ENCODE measurements at regions not wholly inside any gene's neighbourhood (a gene's known extent, or its start where the extent isn't known, plus 50 kb on each side); places are given as distances from the start of the nearest gene placed in this dataset.

DNA sequence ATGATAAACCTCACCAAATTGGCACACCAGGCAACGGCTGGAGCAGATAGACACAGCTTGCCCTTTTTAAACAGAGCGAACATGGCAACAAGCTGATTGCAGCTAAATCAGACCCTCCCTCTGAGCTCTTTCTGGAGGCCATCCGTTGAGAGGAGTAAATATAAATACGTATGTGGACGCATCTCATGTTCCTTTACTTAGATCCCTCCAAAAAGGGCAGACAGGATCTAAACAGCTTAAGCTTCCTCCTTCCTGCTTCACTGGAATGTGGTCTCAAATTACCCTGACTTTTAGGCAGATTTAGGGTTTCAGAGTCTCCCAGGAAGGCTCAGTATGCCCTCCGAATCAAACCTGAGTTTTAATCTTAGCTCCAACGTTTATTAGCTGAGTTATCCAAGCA, 204.7 kb upstream of the GOT2 start:
- H3K4me3 ChIP-seq (ENCODE audit: low read depth, low read length): no peak overlapping the region
- TF ChIP-seq, protein P1, sequence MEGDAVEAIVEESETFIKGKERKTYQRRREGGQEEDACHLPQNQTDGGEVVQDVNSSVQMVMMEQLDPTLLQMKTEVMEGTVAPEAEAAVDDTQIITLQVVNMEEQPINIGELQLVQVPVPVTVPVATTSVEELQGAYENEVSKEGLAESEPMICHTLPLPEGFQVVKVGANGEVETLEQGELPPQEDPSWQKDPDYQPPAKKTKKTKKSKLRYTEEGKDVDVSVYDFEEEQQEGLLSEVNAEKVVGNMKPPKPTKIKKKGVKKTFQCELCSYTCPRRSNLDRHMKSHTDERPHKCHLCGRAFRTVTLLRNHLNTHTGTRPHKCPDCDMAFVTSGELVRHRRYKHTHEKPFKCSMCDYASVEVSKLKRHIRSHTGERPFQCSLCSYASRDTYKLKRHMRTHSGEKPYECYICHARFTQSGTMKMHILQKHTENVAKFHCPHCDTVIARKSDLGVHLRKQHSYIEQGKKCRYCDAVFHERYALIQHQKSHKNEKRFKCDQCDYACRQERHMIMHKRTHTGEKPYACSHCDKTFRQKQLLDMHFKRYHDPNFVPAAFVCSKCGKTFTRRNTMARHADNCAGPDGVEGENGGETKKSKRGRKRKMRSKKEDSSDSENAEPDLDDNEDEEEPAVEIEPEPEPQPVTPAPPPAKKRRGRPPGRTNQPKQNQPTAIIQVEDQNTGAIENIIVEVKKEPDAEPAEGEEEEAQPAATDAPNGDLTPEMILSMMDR (IDR thresholded peaks at IDR 0.05; ENCODE audit: low read depth, low read length, missing control alignments): no peak
- DNase-seq (ENCODE audit: low read depth): no peak
- in situ Hi-C loops (cut with HindIII; ENCODE audit: low sequenced_read_pairs): no loop called here

DNA sequence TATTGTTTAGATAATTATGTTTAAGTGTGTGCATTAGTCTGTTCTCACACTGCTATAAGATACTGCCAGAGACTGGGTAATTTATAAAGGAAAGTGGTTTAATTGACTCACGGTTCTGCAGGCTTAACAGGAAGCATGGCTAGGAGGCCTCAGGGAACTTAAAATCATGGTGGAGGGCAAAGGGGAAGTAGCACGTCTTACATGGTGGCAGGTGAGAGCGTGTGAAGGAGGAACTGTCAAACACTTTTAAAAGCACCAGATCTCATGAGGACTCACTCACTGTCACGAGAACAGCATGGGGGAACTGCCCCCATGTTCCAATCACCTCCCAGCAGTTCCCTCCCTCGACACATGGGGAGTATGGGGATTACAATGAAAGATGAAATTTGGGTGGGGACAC, 203.5 kb upstream of the GOT2 start:
- in situ Hi-C loops (cut with HindIII; ENCODE audit: low sequenced_read_pairs): no loop called here
- no peak for DNase-seq (ENCODE audit: low read depth)
- no peak overlapping the region for H3K4me3 ChIP-seq (ENCODE audit: low read depth, low read length)
- TF ChIP-seq, protein P1 (IDR thresholded peaks at IDR 0.05; ENCODE audit: low read depth, low read length, missing control alignments): no peak

DNA sequence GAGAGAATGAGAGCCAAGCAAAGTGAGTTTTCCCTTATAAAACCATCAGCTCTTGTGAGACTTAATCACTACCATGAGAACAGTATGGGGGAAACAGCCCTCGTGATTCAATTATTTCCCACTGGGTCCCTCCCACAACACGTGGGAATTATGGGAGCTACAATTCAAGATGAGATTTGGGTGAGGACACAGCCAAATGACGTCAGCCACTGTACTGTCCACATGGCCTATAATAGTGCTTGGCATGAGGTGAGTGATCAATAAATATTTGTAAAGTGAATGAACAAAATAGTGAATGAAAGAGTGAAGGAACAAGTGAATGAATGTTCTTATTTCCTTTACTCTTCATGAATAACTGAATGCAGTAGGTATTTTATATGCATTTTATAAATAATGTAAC, 199.1 kb upstream of the GOT2 start:
- DNase-seq (ENCODE audit: low read depth): no peak
- H3K4me3 ChIP-seq (ENCODE audit: low read depth, low read length): no peak overlapping the region
- in situ Hi-C loops (cut with HindIII; ENCODE audit: low sequenced_read_pairs): no loop called here
- TF ChIP-seq, protein P1 (IDR thresholded peaks at IDR 0.05; ENCODE audit: low read depth, low read length, missing control alignments): no peak

DNA sequence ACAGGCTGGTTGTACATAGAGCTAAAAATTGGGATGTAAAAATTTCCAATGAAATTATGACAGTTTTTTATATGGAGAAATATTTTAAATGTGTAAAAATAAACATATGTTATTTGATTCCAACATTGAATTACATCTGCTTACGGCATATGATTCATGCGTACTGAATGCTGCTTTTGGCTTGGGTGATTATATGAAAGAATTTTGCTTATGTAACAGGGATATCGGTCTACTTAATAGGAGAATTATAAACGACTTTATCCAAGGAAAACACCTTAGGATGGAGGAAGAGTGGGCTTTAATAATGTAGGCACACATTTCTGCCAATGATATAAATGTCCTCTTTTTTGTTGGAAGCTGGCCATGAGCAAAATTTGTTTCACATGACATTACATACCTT, 197.3 kb upstream of the GOT2 start:
- TF ChIP-seq, protein P1 (IDR thresholded peaks at IDR 0.05; ENCODE audit: low read depth, low read length, missing control alignments): no peak
- no peak for DNase-seq (ENCODE audit: low read depth)
- in situ Hi-C loops (cut with HindIII; ENCODE audit: low sequenced_read_pairs): no loop called here
- H3K4me3 ChIP-seq (ENCODE audit: low read depth, low read length): no peak overlapping the region

DNA sequence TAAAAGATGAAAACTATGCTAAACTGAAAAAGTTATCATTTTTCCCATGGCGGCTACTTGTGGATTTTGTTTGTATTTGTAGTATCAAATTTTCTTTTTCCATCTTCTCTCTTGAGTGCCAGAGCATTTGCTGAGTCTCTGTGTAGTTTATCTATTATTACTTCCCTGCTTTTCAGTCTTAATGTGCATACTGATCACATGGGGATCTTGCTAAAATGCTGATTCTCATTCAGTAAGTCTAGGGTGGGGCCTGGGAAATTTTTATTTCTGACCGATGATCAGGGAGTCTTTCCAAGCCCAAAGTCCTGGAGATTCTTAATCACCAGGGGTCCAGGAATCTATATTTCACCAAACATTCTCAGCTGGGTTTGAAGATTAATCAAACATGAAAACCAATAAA, 189.0 kb upstream of the GOT2 start:
- TF ChIP-seq, protein P1 (IDR thresholded peaks at IDR 0.05; ENCODE audit: low read depth, low read length, missing control alignments): no peak
- in situ Hi-C loops (cut with HindIII; ENCODE audit: low sequenced_read_pairs): no loop called here
- no peak overlapping the region for H3K4me3 ChIP-seq (ENCODE audit: low read depth, low read length)
- no peak for DNase-seq (ENCODE audit: low read depth)

DNA sequence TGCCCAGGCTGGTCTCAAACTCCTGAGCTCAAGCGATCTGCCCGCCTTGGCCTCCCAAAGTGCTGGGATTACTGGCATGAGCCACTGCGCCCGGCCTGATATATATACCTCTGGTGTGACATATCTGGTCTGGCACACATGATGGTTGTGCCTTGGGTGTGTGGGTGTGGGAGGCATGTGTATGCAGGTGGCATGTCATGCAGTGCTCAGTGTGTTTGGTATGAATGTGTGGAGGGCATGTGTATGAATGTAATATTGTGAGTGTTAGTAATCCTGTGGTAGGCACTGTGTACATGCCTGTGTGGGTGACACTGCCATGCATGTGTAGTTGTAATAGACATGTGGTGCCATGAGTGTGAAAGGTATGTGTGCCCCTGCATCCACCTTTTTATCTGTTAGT, 179.3 kb upstream of the GOT2 start:
- in situ Hi-C loops (cut with HindIII; ENCODE audit: low sequenced_read_pairs): no loop called here
- TF ChIP-seq, protein P1 (IDR thresholded peaks at IDR 0.05; ENCODE audit: low read depth, low read length, missing control alignments): no peak
- DNase-seq (ENCODE audit: low read depth): no peak
- no peak overlapping the region for H3K4me3 ChIP-seq (ENCODE audit: low read depth, low read length)

DNA sequence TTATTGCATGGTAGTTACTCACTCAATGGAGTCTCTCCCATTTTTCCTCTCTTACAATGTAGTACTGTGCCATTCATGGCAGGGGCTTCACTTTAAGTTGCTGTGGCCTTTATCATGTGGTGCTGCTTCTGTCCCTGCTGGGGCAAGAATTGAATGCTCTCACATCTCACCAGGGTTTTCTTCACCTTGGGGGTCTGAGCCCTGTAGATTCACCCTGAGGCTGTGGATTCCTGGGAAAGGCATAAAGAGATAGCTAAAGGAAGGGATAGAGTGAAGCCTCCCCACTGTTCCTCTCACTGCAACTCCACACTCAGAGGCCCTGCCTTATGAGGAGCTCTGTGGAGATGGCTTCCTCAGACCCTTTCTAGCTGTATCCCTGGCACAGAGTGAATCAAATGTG, 178.5 kb upstream of the GOT2 start:
- in situ Hi-C loops (cut with HindIII; ENCODE audit: low sequenced_read_pairs): no loop called here
- H3K4me3 ChIP-seq (ENCODE audit: low read depth, low read length): no peak overlapping the region
- no peak for DNase-seq (ENCODE audit: low read depth)
- TF ChIP-seq, protein P1 (IDR thresholded peaks at IDR 0.05; ENCODE audit: low read depth, low read length, missing control alignments): no peak
